Brain pericyte (primary cell): ENCODE measurements at regions not wholly inside any gene's neighbourhood (a gene's known extent, or its start where the extent isn't known, plus 50 kb on each side); places are given as distances from the start of the nearest gene placed in this dataset.
"Not testable (repeated sequence)": the region's sequence is repeated elsewhere in the genome, so short reads cannot be mapped to it uniquely, and the experiment has no call there.

Experiments
- DNase-seq: peaks from one replicate; pipeline ENCODE4 v3.0.0-alpha.2; 2012; ENCODE audit warnings: low read depth, low spot score

DNA sequence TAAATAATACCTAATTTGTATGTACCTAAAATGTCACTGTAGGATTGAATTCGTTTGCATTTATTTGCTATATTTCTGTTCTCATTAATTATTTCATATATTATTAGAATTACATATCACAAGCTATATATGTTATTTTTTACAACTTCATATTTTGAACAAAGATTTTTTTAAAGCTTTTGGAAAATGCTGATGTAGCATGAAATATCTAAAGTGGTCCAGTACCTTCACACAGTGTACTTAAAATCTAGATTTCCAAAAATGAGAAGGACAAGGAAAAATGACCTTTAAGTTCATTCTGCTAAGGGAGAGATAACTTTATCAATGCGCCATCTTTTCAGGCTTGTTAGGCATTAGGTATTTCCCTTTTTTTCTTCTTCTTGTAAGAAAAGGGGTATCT is 71.8 kb downstream of the LARP7 start:
- DNase-seq, result no peak

DNA sequence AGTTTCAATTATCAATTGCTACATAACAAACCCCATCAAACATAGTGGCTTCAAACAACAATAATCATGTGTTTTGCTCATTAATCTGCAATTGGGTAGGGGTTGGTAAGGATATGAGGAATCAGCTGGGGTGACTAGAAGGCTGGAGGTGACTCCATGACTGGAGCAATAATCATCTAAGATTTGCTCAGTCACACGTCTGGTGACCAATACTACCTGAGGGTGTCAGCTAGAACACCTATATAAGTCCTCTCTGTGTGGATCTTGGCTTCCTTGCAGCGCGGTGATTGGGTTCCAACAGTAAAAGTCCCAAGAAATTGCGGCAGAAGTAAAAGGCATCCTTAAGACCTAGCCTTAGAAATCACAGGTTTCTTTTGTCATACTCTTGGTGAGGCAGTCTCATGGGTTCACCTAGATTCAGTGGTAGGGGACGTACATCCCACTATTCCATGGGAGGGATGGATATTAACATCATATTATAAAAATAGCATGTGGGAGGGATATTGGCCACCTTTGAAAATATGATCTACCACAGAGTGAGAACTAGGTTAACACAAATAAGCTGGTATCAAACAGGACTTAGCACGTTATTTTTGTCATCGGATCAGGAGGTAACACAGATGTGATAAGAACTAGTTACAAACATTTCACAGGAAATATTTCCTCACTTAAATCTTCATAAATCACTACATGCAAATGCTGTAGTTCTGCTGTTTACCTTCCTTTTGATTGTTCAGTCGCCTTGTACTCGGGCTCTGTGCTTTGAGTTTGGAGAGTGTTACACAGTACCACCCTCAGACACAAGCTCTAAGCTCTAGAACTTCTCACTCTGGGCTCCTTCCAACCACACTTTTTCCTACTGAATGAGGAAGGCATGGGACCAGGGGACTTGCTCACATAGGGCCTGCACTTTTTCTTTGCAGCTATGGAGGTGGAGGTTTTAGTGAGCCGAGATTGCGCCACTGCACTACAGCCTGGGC is 78.3 kb downstream of the LARP7 start:
- DNase-seq, result no peak

DNA sequence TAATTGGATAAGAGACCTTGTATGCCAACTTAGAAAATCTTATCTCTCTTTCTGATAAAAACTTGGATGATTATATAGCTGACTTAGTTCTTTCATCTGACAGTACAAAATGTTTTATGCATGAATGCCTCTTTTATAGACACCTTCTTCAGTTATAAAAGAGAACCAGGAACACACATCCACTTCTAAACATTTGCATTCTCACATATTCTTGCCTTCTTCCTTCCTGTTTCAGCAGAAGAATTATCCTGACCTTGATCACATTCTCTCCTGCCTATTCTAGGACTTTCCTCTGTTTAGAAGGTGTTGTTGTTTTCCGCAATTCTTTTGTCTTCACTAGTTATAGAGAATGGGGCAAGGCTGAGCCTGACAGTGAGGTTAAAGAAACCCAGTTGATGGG is 80.9 kb downstream of the LARP7 start:
- DNase-seq, result no peak

DNA sequence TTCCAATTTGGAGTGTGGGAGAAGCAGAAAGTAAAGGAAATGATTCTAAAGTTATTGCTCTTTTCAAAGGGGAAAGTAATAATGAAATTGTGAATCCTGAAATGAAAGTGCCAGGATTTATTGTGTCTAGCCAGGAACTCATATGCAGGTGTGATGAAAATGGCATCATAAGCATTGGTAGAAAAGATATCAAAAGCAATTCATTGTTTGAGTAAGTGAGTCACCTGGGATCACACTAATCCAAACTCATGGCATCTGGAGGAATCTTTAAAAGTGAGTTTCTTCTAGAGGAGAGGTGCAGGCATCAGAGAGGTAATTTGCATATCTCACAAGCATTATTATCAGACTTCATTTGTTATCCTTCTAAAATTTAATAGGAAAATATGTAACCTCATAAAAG is 84.7 kb downstream of the LARP7 start:
- no peak for DNase-seq

DNA sequence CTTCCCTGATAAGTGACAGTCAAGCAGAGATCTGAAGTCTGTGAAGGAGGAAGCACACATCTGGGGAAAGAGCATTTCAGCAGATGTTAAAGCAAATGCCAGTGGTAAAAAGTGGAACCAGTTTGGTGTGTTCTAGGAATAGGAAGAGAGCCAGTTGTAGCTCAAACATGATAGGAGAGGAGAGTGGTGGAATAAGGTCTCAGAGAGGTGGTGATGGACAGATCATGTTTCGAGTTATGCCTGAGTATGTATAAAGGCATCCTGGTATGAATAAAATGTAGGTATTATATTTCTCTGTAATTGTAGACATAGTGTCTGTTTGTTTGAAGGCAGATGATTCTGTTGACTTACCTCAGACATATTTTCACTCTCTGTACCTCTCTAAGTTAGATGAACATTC is 89.1 kb downstream of the LARP7 start:
- DNase-seq, result no peak

DNA sequence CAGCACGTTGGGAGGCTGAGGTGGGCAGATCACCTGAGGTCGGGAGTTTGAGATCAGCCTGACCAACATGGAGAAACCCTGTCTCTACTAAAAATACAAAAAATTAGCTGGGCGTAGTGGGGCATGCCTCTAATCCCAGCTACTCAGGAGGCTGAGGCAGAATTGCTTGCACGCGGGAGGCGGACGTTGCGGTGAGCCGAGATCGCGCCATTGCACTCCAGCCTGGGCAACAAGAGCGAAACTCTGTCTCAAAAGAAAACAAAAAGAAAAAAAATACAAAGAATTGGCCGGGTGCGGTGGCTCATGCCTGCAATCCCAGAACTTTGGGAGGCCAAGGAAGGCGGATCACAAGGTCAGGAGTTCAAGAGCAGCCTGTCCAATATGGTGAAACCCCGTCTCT is 90.8 kb downstream of the LARP7 start:
- not testable (repeated sequence) for DNase-seq

DNA sequence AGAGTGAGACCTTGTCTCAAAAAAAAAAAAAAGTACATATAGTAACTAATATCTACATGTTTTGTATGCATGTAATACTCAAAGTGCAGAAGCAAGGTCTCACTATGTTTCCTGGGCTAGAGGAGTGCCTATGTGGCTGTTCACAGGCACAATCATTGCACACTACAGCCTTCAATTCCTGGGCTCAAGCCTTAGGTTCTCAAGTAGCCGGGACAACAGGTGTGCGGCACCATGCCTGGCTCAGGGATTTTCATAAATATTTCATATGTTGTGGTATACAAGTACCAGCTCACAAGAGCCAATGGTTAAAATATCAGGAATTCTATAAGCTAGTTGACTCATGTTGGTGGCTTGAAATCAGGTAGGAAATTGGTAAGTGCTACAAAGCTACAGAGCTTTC is 94.8 kb downstream of the LARP7 start:
- no peak for DNase-seq

DNA sequence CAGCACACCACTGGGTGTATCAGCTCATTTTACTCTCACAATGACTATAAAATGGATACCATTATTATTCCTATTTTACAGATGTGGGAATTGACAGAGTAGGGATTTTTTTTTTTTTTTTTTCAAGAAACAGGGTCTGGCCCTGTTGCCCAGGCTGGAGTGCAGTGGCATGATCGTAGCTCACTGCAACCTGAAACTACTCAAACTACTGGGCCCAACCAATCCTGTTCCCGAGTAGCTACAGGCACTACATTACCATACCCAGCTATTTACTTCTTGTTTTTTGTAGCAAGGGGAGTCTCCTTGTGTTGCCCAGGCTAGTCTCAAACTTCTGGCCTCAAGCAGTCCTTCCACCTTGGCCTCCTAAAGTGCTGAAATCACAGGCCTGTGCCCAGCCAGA is 95.2 kb downstream of the LARP7 start:
- no peak for DNase-seq

DNA sequence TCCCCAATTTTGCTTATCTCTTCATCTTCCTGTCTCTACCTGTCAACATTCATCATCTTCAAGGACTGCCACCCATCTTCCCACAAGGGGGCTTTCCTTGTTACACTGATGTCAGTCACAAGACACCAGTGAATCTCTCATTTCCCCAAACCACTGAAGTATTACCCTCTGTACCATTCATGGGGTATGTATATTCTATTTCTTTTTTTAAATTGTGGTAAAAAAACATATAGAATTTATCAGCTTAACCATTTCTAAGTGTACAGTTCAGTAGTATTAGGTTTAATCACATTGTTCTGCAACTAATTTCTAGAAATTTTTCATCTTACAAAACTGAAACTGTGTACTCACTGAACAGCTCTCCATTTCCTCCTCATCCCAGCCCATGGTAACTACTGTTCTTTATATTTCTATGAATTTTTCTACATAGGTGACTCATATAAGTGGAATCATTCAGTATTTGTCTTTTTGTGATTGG is 98.6 kb downstream of the LARP7 start:
- no peak for DNase-seq

DNA sequence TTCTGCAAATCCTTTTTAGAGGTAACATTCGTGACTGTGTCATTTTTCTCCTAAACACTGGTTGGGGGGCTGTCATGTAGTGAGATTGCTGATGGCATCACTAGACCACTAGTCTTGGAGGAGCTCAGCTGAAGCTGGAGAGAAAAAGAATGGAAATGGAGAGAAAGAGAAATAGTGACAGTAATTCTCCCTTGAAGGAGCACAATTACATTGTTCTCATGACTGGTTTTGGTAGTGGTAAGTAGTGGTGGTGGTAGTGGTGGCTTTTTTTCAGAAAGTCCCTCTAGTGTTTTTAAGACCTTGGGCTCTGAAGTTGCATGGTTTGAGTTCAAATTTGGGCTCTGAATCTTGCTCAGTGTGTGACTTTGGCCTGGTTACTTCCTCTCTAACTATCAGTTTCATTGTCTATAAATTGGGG is 99.8 kb downstream of the LARP7 start:
- no peak for DNase-seq

DNA sequence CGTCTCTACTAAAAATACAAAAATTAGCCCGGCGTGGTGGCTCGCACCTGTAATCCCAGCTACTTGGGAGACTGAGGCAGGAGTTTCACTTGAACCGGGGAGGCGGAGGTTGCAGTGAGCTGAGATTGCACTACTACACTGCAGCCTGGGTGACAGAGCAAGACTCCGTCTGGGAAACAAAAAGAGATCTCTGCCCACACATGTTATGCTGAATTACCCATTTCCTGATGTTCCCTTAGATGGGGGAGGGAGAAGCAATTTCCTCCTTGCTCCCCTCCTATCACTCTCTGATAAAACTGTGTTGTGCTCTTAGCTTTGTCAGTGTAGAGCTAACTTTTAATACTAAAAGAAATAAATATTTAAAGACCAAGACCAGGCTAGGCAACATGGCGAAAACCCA is 102.5 kb downstream of the LARP7 start:
- DNase-seq, result no peak

DNA sequence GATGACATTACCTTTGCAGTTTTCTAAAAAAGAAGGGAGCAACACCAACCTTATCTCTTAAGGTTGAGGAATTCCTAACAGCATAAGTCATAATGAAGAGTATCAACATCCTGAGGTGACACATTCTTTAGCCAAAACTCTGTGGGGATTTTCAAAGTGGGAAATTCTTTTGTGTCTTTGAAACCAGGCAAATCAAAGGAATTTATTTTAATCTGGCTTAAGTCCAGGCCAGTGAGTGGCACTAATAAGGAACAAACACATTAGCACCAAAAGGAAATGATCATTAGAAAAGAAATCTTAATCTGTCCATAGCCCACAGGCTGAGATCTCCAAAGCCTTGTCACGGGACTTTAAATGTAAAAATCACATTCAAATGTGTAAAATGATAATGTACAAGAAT is 110.1 kb downstream of the LARP7 start:
- no peak for DNase-seq

DNA sequence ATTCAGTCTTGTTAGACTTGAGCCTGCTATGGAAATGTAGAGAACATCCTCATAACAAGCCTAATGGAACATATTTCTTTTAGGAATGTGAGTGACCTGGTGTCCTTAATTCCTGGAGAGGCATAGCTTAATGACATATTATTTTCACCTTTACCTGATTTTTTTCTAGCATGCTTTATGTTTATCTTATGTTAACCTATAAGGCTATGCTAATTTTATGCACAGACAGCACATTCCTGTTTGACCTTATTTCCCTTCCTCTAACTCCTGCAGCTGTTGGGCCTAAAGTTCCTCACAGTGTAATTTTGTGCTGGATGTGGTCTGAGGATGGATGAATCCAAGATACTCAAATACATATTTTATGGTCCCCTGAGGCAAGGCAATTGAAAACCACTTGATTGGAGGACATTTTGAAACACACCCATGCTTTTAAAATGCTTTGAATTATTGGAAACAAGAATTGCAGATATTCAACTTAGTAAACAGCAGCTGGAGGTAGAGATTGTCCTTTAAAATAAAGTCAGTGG is 111.5 kb downstream of the LARP7 start:
- DNase-seq, result no peak

DNA sequence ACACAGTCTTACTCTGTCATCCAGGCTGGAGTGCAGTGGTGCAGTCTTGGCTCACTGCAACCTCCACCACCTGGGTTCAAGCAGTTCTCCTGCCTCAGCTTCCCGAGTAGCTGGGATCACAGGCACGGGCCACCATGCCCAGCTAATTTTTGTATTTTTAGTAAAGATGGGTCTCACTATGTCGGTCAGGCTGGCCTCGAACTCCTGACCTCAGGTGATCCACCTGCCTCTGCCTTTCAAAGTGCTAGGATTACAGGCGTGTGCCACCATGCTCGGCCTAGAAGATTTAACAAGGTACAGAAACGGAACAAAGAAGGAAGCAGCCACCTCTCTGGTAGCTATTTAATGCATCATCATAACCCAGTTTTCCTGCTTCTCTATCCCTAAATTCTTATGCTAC is 113.8 kb downstream of the LARP7 start:
- DNase-seq, result not testable (repeated sequence)

DNA sequence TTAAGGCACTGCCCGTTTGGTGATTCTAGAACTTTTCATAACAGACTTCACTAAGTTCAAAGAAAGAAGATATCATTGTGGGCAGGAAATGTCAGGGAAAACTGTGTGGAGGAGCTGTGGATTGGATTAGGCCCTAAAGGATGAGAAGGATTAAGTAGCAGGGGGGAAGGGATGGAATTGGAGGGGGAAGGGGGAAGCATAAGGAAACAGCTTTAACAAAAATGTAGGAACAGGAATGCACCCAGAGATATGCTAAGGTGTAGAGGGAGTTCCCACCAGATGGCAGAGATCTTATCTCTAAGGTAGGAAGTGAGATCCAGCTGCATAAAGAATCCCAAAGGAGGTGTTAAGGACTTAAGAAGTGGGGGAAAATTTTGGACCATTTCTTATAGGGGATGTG is 114.5 kb downstream of the LARP7 start:
- no peak for DNase-seq

DNA sequence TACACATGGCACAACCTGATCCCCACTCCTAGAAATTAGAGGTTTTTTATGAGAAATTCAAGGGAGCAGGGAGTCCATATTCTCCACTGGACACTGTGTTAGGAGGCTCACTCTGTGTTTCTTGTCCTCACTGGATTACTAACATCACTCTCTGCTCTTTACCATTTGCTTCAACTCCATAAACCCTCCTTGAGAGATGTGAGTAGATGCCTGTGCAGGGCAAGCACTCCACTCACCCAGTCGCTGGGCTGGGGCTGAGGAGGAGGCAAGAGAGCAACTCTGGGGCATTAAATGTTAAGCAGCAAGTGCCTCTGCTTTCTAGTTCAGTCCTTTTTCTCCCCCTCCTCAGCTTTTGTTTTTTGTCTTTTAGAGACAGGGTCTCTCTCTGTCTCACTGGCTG is 115.1 kb downstream of the LARP7 start:
- DNase-seq, result no peak

DNA sequence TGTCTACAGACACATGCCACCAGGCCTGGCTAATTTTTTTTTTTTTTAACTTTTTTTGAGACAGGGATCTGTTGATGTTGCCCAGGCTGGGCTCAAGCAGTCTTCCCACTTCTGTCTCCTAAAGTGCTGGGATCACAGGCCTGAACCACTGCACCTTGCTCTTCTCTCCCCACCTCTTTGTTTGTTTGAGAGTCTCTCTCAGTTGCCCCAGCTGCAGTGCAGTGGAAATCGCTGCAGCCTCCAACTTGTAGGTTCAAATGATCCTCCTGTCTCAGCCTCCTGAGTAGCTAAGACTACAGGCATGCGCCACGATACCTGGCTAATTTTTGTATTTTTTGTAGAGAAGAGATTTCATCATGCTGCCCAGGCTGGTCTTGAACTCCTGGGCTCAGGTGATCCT is 115.6 kb downstream of the LARP7 start:
- DNase-seq, result no peak

DNA sequence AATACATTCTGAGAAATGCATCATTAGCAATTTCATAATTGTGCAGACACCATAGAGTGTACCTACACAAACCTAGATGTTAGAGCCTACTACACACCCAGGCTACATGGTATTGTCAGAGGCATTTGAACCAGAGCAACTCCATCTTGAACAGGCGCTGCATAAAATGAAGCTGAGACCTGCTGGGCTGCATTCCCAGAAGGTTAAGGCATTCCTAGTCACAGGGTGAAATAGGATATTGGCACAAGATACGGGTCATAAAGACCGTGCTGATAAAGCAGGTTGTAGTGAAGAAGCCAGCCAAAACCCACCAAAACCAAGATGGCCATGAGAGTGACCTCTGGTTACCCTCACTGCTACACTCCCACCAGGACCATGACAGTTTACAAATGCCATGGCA is 116.4 kb downstream of the LARP7 start:
- DNase-seq, result no peak

DNA sequence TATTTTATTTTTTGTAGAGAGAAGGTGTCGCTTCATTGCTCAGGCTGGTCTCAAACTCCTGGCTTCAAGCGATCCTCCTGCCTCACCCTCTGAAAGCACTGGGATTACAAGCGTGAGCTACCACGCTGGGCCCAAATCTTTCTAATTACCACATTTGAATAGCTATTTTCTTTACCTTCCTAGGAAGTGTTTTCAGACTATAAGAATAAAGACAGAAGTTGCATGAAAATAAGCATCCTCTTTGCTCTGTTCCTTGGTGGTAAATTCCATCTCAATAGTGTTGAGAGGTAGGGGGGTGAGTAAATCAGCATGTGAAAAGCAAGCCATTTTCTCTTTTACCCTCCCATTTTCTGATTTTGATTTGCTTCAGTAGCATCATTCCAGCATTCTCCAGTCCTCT is 122.4 kb downstream of the LARP7 start:
- DNase-seq, result no peak

DNA sequence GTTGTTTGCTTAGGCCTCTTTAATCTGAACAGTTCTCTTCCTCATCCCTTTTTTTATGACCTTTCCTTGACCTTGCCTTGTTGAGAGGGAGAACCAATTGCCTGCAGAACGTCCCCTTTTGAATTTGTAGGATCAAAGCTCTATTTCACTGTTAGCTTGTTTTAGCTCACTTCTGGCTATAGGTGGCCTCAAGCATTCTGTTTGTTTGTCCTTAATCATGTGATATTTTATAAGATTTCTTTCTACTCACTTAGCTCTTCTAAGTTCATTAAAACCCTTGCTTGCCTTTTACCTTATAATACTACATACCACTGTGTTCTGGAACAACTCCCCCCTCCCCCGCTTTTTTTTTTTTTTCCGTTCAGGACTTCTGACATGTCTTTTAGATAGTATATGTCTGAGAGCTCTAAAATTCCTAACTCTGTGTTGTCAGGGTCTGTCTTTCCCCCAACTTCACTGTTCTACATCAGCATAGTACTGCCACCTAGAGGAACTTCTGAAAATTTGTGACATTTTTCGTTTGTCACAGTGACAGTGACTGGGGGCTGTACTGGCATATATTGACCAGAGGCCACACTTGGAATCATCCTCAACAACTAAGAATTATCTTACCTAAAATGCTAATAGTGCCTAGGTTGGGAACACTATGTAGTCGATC is 128.5 kb downstream of the LARP7 start:
- no peak for DNase-seq

DNA sequence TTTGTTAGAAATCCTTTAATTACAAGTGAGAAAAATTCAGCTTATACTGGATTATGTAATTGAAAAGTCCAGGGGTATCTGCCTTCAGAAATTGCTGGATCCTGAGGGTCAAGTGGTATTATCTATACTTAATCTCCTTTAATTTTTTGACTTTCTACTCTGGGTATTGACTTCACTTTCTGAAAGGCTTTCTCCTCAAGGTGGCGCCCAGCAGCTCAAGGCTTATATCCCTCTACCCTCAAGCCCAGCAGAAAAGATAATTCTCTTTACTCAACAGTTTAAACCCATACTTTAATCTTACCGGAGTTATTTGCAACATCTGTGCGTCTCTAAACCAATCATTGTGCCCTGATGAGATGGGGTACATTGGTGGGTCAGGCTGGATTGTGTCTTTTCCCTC is 129.5 kb downstream of the LARP7 start:
- DNase-seq, result no peak

DNA sequence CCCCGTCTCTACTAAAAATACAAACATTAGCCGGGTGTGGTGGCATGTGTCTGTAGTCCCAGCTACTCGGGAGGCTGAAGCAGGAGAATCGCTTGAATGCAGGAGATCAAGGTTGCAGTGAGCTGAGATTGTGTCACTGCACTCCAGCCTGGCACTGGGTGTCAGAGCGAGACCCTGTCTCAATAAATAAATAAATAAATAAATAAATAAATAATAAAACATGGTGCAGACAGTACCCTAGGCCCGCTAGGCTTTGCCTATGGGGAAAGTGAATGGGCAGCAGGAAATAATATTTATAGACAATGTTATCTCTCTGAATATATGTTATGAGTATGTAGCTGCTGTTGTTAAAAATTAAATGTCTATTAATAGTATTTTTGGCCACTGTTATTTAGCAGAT is 130.4 kb downstream of the LARP7 start:
- no peak for DNase-seq

DNA sequence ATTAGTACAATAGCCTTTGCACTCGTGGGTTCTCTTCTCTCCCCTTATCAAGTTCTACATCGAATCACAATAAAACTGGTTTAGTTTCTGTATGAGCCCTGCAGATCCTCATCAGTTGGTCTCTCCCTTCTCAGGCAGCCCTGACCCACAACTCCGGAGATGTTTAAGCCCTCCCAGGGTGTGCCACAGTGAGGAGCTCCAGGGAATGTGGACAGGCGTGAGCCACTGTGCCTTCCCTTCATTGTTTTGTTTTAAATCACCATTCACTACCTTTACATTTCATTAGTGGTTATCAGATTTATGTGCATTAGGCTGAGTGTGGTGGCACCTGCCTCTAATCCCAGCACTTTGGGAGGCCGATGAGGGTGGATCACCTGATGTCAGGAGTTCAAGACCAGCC is 133.2 kb downstream of the LARP7 start:
- DNase-seq, result no peak
